Mesendoderm (in vitro differentiated cells): ENCODE measurements at regions not wholly inside any gene's neighbourhood (a gene's known extent, or its start where the extent isn't known, plus 50 kb on each side); places are given as distances from the start of the nearest gene placed in this dataset.
"Not testable (repeated sequence)": the region's sequence is repeated elsewhere in the genome, so short reads cannot be mapped to it uniquely, and the experiment has no call there.

Experiments used
- DNase-seq: peaks from one replicate; pipeline ENCODE4 v3.0.0; 2013
- H2AK5ac ChIP-seq: 2 replicates; pipeline ENCODE4 v1.6.1; 2013; ENCODE audit warnings: low read length, inconsistent platforms
- H2BK120ac ChIP-seq: 2 replicates; pipeline ENCODE4 v1.6.1; 2013; ENCODE audit warnings: low read depth, mild to moderate bottlenecking, low read length, moderate library complexity, mixed read lengths
- H2BK15ac ChIP-seq: replicated peaks from 2 replicates; pipeline ENCODE4 v1.6.1; 2013; ENCODE audit warnings: low read depth, mild to moderate bottlenecking, moderate library complexity
- H2BK5ac ChIP-seq: 2 replicates; pipeline ENCODE4 v1.6.1; 2013; ENCODE audit warnings: low read length, inconsistent platforms
- H3K18ac ChIP-seq: 2 replicates; pipeline ENCODE4 v1.6.1; 2013; ENCODE audit warnings: mild to moderate bottlenecking, low read length, mixed read lengths
- H3K23ac ChIP-seq: one replicate; pipeline ENCODE4 v1.6.1; 2013; ENCODE audit warnings: low read length
- H3K27ac ChIP-seq: 2 replicates; pipeline ENCODE4 v1.5.1; 2013; ENCODE audit warnings: low read depth, mild to moderate bottlenecking, inconsistent platforms, low read length, moderate library complexity
- H3K27me3 ChIP-seq: 2 replicates; pipeline ENCODE4 v1.6.1; 2013; ENCODE audit warnings: low read length, control low read depth, mild to moderate bottlenecking, inconsistent platforms; ENCODE audit not compliant: insufficient read depth, poor library complexity
- H3K36me3 ChIP-seq: 2 replicates; pipeline ENCODE4 v1.6.1; 2013; ENCODE audit warnings: low read length, inconsistent platforms; ENCODE audit not compliant: control insufficient read depth, insufficient read depth
- H3K4ac ChIP-seq: one replicate; pipeline ENCODE4 v1.6.1; 2013; ENCODE audit warnings: low read depth, mild to moderate bottlenecking, low read length, moderate library complexity
- H3K4me1 ChIP-seq: 2 replicates; pipeline ENCODE4 v1.6.1; 2013; ENCODE audit warnings: low read depth, low read length, inconsistent platforms; ENCODE audit not compliant: control insufficient read depth
- H3K4me2 ChIP-seq: 2 replicates; pipeline ENCODE4 v1.6.1; 2013; ENCODE audit warnings: low read length
- H3K4me3 ChIP-seq: 2 replicates; pipeline ENCODE4 v1.5.1; 2013; ENCODE audit warnings: mild to moderate bottlenecking, low read length
- H3K56ac ChIP-seq: one replicate; pipeline ENCODE4 v1.6.1; 2013; ENCODE audit warnings: low read length
- H3K79me1 ChIP-seq: 2 replicates; pipeline ENCODE4 v1.6.1; 2013; ENCODE audit warnings: low read length, inconsistent platforms
- H3K79me2 ChIP-seq: 2 replicates; pipeline ENCODE4 v1.6.1; 2013; ENCODE audit warnings: mild to moderate bottlenecking, low read length; ENCODE audit not compliant: control insufficient read depth, insufficient read depth
- H3K9ac ChIP-seq: 2 replicates; pipeline ENCODE4 v1.6.1; 2013; ENCODE audit warnings: low read length, inconsistent platforms
- H4K5ac ChIP-seq: one replicate; pipeline ENCODE4 v1.6.1; 2013; ENCODE audit warnings: low read length
- H4K8ac ChIP-seq: one replicate; pipeline ENCODE4 v1.6.1; 2013; ENCODE audit warnings: low read depth, mild to moderate bottlenecking, control low read depth, low read length, moderate library complexity
- WGBS: extraction: QIAGEN DNeasy Blood & Tissue Kit; methylation state at CpG from one replicate; pipeline ENCODE4 v1.1.7; 2013; ENCODE audit warnings: low lambda C conversion rate, missing lambda C conversion rate; ENCODE audit not compliant: insufficient coverage; ENCODE audit errors: extremely low coverage; 5-methylcytosine and 5-hydroxymethylcytosine counted together

GRCh38 chr1:200291106-200291505, 118.7 kb downstream of the ZNF281 start:
- no peak for DNase-seq
- Histone ChIP-seq H2BK120ac (no peak overlapping the region), H3K4me2 (no peak overlapping the region), H3K27me3 (no peaks in the 10 kb centered on the region), H3K9ac (no peak overlapping the region), H3K56ac (no peak overlapping the region), H3K27ac (no peak overlapping the region), H2BK5ac (no peak overlapping the region), H3K18ac (no peak overlapping the region), H4K8ac (no peak overlapping the region), H3K79me1 (no peaks in the 10 kb centered on the region), H3K36me3 (no peaks in the 10 kb centered on the region), H3K79me2 (no peaks in the 10 kb centered on the region), H4K5ac (no peak overlapping the region), H3K23ac (no peak overlapping the region), H3K4me1 (no peaks in the 10 kb centered on the region), H3K4ac (no peak overlapping the region), H2BK15ac (no peak overlapping the region), H2AK5ac (no peak overlapping the region), H3K4me3 (no peak overlapping the region)
- WGBS = no CpG with 5 or more reads among the region's 2 CpGs

GRCh38 chr1:200290010-200290685, 119.7 kb downstream of the ZNF281 start:
- Histone ChIP-seq H3K56ac (no peak overlapping the region), H4K5ac (no peak overlapping the region), H3K4me2 (no peak overlapping the region), H3K9ac (no peak overlapping the region), H2BK5ac (no peak overlapping the region), H3K18ac (no peak overlapping the region), H3K4ac (no peak overlapping the region), H3K4me1 (no peaks in the 10 kb centered on the region), H3K79me1 (no peaks in the 10 kb centered on the region), H3K27ac (no peak overlapping the region), H3K23ac (no peak overlapping the region), H2BK15ac (no peak overlapping the region), H2AK5ac (no peak overlapping the region), H3K27me3 (no peaks in the 10 kb centered on the region), H4K8ac (no peak overlapping the region), H2BK120ac (no peak overlapping the region), H3K36me3 (no peaks in the 10 kb centered on the region), H3K4me3 (no peak overlapping the region), H3K79me2 (no peaks in the 10 kb centered on the region)
- no CpG with 5 or more reads among the region's 5 CpGs for WGBS
- DNase-seq = peak; percentile 94

DNA sequence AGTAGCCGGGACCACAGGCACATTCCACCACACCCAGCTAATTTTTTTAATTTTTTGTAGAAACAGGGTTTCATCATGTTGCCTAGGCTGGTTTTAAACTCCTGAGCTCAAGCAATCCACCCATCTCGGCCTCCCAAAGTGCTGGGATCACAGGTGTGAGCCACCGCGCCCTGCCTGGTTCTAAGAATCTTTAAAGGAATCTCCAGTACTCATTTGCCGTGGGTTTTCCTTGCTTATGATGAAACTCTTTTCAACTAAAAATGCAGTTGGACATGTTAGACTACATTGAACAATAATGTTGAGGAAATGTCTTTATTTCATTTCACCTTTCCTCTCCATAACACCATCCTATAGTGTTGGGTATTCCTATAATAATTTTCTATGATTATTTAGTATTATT, 121.6 kb downstream of the ZNF281 start:
- Histone ChIP-seq H3K4me1 (no peaks in the 10 kb centered on the region), H4K5ac (no peak overlapping the region), H3K36me3 (no peaks in the 10 kb centered on the region), H3K79me2 (no peaks in the 10 kb centered on the region), H3K27ac (no peak overlapping the region), H4K8ac (no peak overlapping the region), H3K56ac (no peak overlapping the region), H3K18ac (no peak overlapping the region), H3K23ac (no peak overlapping the region), H2AK5ac (no peak overlapping the region), H2BK5ac (no peak overlapping the region), H2BK15ac (no peak overlapping the region), H3K79me1 (no peaks in the 10 kb centered on the region), H3K4ac (no peak overlapping the region), H3K4me3 (no peak overlapping the region), H2BK120ac (no peak overlapping the region), H3K9ac (no peak overlapping the region), H3K27me3 (no peaks in the 10 kb centered on the region), H3K4me2 (no peak overlapping the region)
- no CpG with 5 or more reads among the region's 5 CpGs for WGBS
- no peak for DNase-seq

GRCh38 chr1:200284236-200284635, 125.6 kb downstream of the ZNF281 start:
- WGBS = no CpG with 5 or more reads among the region's 5 CpGs
- H3K4me2 ChIP-seq = not testable (repeated sequence)

DNA sequence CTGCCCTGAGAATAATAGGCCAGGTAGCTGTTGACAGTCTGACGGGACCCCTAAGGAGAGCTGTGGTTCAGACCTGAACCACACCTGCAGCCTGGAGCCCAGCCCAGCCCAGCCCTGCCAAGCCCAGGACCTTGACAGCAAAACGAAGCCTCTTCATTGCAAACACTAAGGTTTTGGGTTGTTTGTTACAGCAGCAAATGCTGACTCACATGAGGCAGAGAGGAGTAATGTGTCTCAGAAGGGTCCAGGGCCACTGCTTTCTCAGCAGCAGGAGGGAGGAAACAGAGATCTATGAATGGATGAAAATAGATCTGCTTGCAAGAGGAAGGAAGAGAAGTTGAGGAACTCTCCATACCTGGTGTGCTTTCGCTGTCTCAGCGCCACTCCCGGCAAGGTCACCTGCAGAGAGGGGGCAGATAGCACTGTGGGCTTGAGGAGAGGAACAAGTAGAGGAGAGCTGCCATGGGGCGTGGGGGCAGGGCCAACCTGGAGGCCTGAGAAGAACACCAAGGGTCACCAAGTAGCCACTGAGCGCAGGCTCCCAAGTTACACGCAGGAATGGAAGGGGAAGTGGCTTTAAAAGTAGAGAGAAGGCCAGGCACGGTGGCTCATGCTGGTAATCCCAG, 127.2 kb downstream of the ZNF281 start:
- H2BK5ac ChIP-seq = no peak overlapping the region
- no peak overlapping the region for H2AK5ac ChIP-seq
- no peak overlapping the region for H3K27ac ChIP-seq

More at GRCh38 chr1:200284236-200284635, 125.6 kb downstream of the ZNF281 start:
- not testable (repeated sequence) for H3K18ac ChIP-seq, H3K9ac ChIP-seq, H3K4ac ChIP-seq, H3K56ac ChIP-seq, H3K4me3 ChIP-seq, H2BK120ac ChIP-seq, H3K4me1 ChIP-seq, H3K79me1 ChIP-seq, H4K8ac ChIP-seq, H3K23ac ChIP-seq, H2BK5ac ChIP-seq, H3K27me3 ChIP-seq, H4K5ac ChIP-seq, H2AK5ac ChIP-seq, H3K27ac ChIP-seq, H2BK15ac ChIP-seq, H3K36me3 ChIP-seq, H3K79me2 ChIP-seq, DNase-seq

More for the DNA sequence above, 127.2 kb downstream of the ZNF281 start:
- no peak overlapping the region for H2BK15ac ChIP-seq
- no peak overlapping the region for H4K5ac ChIP-seq
- H2BK120ac ChIP-seq = no peak overlapping the region
- no peak overlapping the region for H3K18ac ChIP-seq
- no peaks in the 10 kb centered on the region for H3K79me1 ChIP-seq
- no peak overlapping the region for H3K4ac ChIP-seq
- DNase-seq = no peak
- H3K27me3 ChIP-seq = no peaks in the 10 kb centered on the region
- WGBS = no CpG with 5 or more reads among the region's 9 CpGs
- H3K23ac ChIP-seq = peak overlapping the region; percentile 89
- H3K36me3 ChIP-seq = no peaks in the 10 kb centered on the region
- no peak overlapping the region for H3K4me2 ChIP-seq
- no peaks in the 10 kb centered on the region for H3K79me2 ChIP-seq
- no peak overlapping the region for H4K8ac ChIP-seq
- H3K4me3 ChIP-seq = no peak overlapping the region
- no peak overlapping the region for H3K56ac ChIP-seq
- no peaks in the 10 kb centered on the region for H3K4me1 ChIP-seq
- H3K9ac ChIP-seq = no peak overlapping the region
